ENCODE measurements at regions not wholly inside any gene's neighbourhood (a gene's known extent, or its start where the extent isn't known, plus 50 kb on each side); places are given as distances from the start of the nearest gene placed in this dataset.

DNA sequence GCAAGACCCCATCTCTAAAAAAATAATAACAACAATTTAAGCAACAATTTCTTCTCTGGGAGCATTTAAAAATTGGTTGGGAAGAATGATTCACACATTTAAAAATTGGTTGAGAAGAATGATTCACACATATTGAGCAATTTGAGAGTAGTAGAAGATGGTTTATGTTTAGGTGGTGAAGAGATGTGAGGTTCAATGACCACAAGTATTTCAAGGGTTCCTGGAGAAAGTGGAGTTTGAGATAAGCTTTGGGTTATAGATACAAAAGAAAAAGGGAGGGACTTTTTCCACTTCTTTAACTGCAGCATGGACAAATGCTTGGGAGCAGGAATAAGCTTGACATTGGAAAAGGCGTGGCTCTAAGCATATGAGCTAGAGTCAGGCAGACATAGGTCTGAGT, 145.7 kb upstream of the NPHP3 start:
- no peak for ATAC-seq
- Mint-ChIP-seq H3K27me3 (peaks cover 23% of the 10 kb centered on the region), H3K9me3 (no peaks in the 10 kb centered on the region), H3K4me3 (no peak overlapping the region), H3K27ac (no peak overlapping the region), H3K4me1 (no peaks in the 10 kb centered on the region)
- no peak for DNase-seq

DNA sequence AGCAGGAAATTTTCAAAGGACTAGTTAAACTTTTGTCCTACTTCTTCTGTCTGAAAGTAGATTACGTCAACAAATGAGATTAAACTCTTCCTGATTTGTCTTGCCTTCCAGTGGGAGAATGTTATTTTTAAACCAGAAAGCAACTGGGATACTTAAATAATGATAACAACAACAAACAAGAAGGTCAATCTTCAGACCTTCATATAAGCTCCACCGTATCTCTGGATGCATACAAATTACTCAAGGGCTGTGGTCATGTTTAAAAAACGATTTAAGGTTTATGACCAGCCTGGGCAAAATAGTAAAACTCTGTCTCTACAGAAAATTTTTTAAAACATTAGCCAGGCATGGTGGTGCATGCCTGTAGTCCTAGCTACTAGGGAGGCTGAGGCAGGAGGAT, 145.3 kb upstream of the NPHP3 start:
- H3K27ac Mint-ChIP-seq = no peak overlapping the region
- peaks cover 23% of the 10 kb centered on the region for H3K27me3 Mint-ChIP-seq
- H3K4me3 Mint-ChIP-seq = no peak overlapping the region
- H3K4me1 Mint-ChIP-seq = no peaks in the 10 kb centered on the region
- DNase-seq (no peak), ATAC-seq (no peak)
- H3K9me3 Mint-ChIP-seq = no peaks in the 10 kb centered on the region

DNA sequence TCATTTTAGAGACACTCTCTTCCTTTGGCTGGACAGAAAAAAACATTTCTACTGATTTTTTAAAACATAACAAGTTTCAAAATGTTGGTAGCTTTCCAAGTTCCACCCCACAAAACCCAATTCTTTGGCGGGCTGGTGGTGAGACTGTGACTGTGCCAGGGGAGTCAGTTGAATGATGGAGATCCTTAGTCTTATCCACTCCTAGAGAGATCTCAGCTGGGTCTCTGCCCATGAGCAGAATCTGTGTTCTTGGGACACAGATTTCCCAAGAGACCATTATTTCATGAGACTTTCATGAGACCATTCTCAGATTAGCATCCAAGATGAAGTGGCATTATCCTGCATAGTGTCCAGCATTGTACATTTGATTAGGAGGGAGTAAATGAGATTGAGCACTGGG, 135.1 kb upstream of the NPHP3 start:
- no peak overlapping the region for H3K4me3 Mint-ChIP-seq
- no peaks in the 10 kb centered on the region for H3K4me1 Mint-ChIP-seq
- H3K27ac Mint-ChIP-seq = no peak overlapping the region
- no peak for DNase-seq
- H3K9me3 Mint-ChIP-seq = no peaks in the 10 kb centered on the region
- peaks cover 7% of the 10 kb centered on the region for H3K27me3 Mint-ChIP-seq
- no peak for ATAC-seq

DNA sequence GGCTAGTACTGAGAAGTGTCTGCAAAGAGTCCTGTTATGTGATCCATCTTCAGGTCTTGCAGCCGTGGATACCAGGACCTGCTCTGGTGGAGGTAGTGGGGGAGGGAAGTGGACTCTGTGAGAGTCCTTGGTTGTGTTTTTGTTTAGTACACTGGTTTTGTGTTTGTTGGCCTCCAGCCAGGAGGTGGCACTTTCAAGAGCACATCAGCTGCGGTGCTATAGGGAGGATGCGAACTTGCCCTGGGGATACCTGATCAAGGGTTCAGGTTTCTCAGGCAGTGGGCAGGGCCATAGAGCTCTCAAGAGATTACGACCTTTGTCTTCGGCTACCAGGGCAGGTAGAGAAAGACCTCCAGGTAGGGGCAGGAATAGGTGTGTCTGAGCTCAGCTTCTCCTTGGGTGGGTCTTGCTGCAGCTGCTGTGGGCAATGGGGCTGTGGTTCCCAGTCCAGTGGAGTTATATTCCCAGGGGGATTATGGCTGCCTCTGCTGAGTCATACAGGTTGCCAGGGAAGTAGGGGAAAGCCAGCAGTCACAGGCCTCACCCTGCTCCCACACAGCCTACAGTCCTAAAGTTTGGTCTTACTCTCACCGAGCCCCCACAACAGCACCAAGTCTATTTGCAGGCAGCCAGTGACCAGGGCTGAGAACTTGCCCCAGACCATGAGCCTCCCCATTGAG, 132.8 kb upstream of the NPHP3 start:
- DNase-seq = no peak
- no peak for ATAC-seq
- no peak overlapping the region for H3K4me3 Mint-ChIP-seq
- H3K9me3 Mint-ChIP-seq = peaks cover 0 to 7% of the 10 kb centered on the region in 2 donors
- H3K27ac Mint-ChIP-seq = no peak overlapping the region
- H3K27me3 Mint-ChIP-seq = peaks cover 3% of the 10 kb centered on the region
- H3K4me1 Mint-ChIP-seq = no peaks in the 10 kb centered on the region

GRCh38 chr3:132847849-132848625, 125.8 kb upstream of the NPHP3 start:
- H3K4me3 Mint-ChIP-seq = no peak overlapping the region
- no peak for ATAC-seq
- H3K27me3 Mint-ChIP-seq = peaks cover 6% of the 10 kb centered on the region
- DNase-seq = no peak
- H3K9me3 Mint-ChIP-seq = peaks cover 0 to 7% of the 10 kb centered on the region in 2 donors
- no peak overlapping the region for H3K27ac Mint-ChIP-seq
- H3K4me1 Mint-ChIP-seq = no peaks in the 10 kb centered on the region

GRCh38 chr3:132843851-132844553, 121.8 kb upstream of the NPHP3 start:
- Mint-ChIP-seq H3K27ac (no peak overlapping the region), H3K9me3 (no peaks in the 10 kb centered on the region), H3K4me1 (no peaks in the 10 kb centered on the region), H3K27me3 (peaks cover 12% of the 10 kb centered on the region), H3K4me3 (no peak overlapping the region)
- no peak for ATAC-seq
- no peak for DNase-seq

DNA sequence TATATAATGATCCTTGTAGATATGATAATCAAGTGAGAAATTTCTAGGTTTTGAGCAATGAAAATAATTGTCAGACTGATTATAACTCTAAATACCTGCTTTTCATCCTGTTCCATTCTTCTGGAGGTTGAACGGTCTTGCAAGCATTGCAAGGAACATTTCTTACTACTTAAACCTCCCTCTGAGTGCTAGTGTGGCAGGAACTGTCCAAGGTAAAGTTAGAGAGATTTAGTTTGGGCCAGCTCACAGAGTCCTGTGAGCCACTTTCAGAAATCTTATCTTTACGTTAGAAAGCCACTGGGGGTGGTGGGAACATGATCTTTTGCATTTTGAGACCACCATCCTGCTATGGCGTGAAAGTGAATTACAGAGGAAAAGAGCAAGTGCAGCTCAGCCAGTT, 121.1 kb upstream of the NPHP3 start:
- ATAC-seq (no peak), DNase-seq (no peak)
- H3K27me3 Mint-ChIP-seq = peaks cover 12% of the 10 kb centered on the region
- no peak overlapping the region for H3K4me3 Mint-ChIP-seq
- no peaks in the 10 kb centered on the region for H3K9me3 Mint-ChIP-seq
- H3K27ac Mint-ChIP-seq = no peak overlapping the region
- no peaks in the 10 kb centered on the region for H3K4me1 Mint-ChIP-seq

- Mint-ChIP-seq H3K4me1 (no peaks in the 10 kb centered on the region), H3K4me3 (no peak overlapping the region), H3K27ac (no peak overlapping the region), H3K27me3 (peaks cover 20% of the 10 kb centered on the region), H3K9me3 (no peaks in the 10 kb centered on the region)
- DNase-seq (no peak), ATAC-seq (no peak)
Measured at GRCh38 chr3:132841621-132842020, 119.4 kb upstream of the NPHP3 start.

- peaks cover 26% of the 10 kb centered on the region for H3K27me3 Mint-ChIP-seq
- H3K27ac Mint-ChIP-seq = no peak overlapping the region
- no peaks in the 10 kb centered on the region for H3K9me3 Mint-ChIP-seq
- ATAC-seq (no peak), DNase-seq (no peak)
- H3K4me3 Mint-ChIP-seq = no peak overlapping the region
- H3K4me1 Mint-ChIP-seq = no peaks in the 10 kb centered on the region
Measured at GRCh38 chr3:132840201-132840700, 118.0 kb upstream of the NPHP3 start.

- Mint-ChIP-seq H3K27me3 (peaks cover 30% of the 10 kb centered on the region), H3K4me3 (no peak overlapping the region), H3K4me1 (no peaks in the 10 kb centered on the region), H3K27ac (no peak overlapping the region), H3K9me3 (no peaks in the 10 kb centered on the region)
- no peak for ATAC-seq
- DNase-seq = no peak
Measured at GRCh38 chr3:132838477-132838876, 116.3 kb upstream of the NPHP3 start.

- H3K4me3 Mint-ChIP-seq = no peak overlapping the region
- H3K4me1 Mint-ChIP-seq = no peaks in the 10 kb centered on the region
- no peak for ATAC-seq
- DNase-seq = no peak
- H3K27ac Mint-ChIP-seq = no peak overlapping the region
- H3K27me3 Mint-ChIP-seq = peaks cover 21% of the 10 kb centered on the region
- H3K9me3 Mint-ChIP-seq = no peaks in the 10 kb centered on the region
Measured at GRCh38 chr3:132837615-132838014, 115.4 kb upstream of the NPHP3 start.

DNA sequence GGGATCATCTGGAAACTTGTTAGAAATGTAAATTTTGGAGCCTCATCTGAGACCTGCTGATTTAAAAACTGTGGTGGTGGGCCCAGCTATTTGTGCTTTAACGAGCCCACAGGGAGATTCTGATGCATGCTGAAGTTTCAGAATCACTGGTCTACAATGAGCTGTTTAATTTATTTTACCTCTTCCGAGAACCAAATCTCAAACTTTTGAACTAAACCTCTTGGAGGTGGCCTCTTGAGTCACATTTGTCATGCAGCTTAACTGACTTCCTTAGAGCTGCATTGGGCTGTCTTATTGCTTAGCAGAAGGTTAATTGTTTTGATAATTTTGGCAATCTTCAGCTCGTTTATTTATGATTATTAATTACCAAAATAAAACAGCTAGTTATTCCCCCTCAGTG, 112.1 kb upstream of the NPHP3 start:
- peaks cover 22% of the 10 kb centered on the region for H3K27me3 Mint-ChIP-seq
- H3K9me3 Mint-ChIP-seq = no peaks in the 10 kb centered on the region
- DNase-seq (no peak), ATAC-seq (no peak)
- no peaks in the 10 kb centered on the region for H3K4me1 Mint-ChIP-seq
- no peak overlapping the region for H3K27ac Mint-ChIP-seq
- no peak overlapping the region for H3K4me3 Mint-ChIP-seq

GRCh38 chr3:132829101-132829500, 106.9 kb upstream of the NPHP3 start:
- Mint-ChIP-seq H3K4me3 (no peak overlapping the region), H3K9me3 (no peaks in the 10 kb centered on the region), H3K4me1 (no peaks in the 10 kb centered on the region), H3K27ac (no peak overlapping the region), H3K27me3 (peaks cover 21% of the 10 kb centered on the region)
- DNase-seq (no peak), ATAC-seq (no peak)

DNA sequence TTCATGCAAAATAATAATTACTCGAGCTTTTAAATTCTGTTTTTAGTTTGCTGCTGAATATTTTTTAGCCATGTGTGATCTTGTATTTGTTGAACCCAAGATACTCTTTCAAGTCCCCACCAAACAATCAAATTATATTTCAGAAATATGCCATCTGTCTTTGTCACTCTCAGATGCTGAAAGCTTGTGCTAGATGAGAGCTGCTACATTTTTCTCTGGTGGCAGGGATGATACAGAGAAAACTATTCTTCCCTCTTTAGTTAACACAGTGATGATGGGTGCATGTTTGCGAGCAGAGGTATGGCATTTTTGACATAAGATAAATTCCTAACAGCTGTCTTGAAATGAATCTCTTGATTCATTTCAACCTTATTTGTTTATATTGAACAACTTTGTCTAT, 100.6 kb upstream of the NPHP3 start:
- ATAC-seq (no peak), DNase-seq (no peak)
- Mint-ChIP-seq H3K9me3 (no peaks in the 10 kb centered on the region), H3K27ac (no peak overlapping the region), H3K27me3 (peaks cover 8% of the 10 kb centered on the region), H3K4me3 (no peak overlapping the region), H3K4me1 (no peaks in the 10 kb centered on the region)

GRCh38 chr3:132822266-132822665, 100.1 kb upstream of the NPHP3 start:
- no peak overlapping the region for H3K4me3 Mint-ChIP-seq
- no peaks in the 10 kb centered on the region for H3K9me3 Mint-ChIP-seq
- no peaks in the 10 kb centered on the region for H3K4me1 Mint-ChIP-seq
- H3K27ac Mint-ChIP-seq = no peak overlapping the region
- ATAC-seq = no peak
- H3K27me3 Mint-ChIP-seq = peaks cover 8% of the 10 kb centered on the region
- no peak for DNase-seq

GRCh38 chr3:132821314-132821713, 99.1 kb upstream of the NPHP3 start:
- no peaks in the 10 kb centered on the region for H3K9me3 Mint-ChIP-seq
- H3K27me3 Mint-ChIP-seq = peaks cover 9% of the 10 kb centered on the region
- H3K4me1 Mint-ChIP-seq = no peaks in the 10 kb centered on the region
- ATAC-seq (no peak), DNase-seq (no peak)
- H3K27ac Mint-ChIP-seq = no peak overlapping the region
- H3K4me3 Mint-ChIP-seq = no peak overlapping the region
